HG03097 (cell line): ENCODE measurements at regions not wholly inside any gene's neighbourhood (a gene's known extent, or its start where the extent isn't known, plus 50 kb on each side); places are given as distances from the start of the nearest gene placed in this dataset.

Experiments used
- ATAC-seq: cut with Tn5 transposase; IDR thresholded peaks from one replicate; pipeline ENCODE4 v1.9.1; 2021; ENCODE audit not compliant: unreplicated experiment, low FRiP score

DNA sequence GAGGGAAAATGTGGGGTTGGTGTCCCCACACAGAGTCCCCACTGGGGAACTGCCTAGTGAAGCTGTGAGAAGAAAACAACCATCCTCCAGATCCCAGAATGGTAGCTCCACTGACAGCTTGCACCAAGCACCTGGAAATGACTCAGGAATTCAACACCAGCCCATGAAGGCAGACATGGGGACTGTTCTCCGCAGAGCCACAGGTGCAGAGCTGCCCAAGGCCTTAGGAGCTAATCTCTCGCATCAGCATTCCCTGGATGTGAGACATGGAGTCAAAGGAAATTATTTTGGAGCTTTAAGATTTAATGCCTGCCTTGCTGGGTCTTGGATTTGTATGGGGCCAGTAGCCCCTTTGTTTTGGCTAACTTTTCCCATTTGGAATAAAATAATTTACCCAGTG lies 367.9 kb downstream of the FAM133A start:
- no peak for ATAC-seq

DNA sequence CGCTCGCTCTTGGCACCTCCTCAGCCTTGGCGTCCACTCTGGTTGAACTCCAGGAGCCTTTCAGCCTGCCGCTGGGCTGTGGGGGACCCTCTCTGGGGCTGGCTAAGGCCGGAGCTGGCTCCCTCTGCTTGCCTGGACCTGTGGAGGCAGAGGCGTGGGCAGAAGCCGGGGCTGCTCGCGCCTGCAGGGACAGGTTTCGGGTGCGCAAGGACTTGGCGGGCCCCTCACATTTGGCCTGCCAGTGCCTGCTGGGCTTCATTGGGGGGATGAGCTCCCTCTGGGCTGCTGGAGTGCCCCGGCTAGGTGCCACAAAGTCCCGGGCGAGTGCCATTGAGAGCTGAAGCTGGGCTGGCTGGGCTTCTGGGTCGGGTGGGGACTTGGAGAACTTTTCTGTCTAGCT lies 371.7 kb downstream of the FAM133A start:
- no peak for ATAC-seq

DNA sequence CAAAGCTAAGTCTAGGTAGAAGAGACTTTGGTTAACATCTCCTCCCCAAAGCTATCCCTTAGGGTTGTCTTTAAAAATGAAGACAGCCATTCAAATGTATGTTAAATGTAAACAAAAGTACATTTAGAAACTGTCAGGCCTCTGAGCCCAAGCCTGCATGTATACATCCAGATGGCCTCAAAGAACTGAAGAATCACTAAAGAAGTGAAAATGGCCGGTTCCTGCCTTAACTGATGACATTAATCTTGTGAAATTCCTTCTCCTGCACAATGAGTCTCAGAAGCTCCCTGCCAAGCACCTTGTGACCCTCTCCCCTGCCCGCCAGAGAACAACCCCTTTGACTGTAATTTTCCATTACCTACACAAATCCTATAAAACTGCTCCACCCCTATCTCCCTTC lies 377.9 kb downstream of the FAM133A start:
- ATAC-seq = no peak

DNA sequence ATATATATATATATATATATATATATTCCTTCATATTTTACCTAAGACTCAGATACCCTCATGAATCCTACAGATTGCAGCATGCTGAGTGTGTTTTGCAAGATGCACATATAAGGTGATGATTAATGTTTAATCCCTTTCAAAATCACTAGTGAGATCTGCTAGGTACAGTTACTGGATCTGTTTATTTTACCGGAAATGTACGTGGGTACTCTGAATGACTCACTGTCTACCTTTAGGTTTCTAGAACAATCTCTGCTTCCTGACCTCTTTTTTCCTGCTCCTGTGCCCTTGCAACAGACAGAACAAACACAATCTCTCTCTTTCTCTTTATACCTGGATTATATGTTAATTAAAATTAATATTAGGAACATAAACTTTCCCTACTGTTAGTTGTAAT lies 379.6 kb downstream of the FAM133A start:
- ATAC-seq = no peak

DNA sequence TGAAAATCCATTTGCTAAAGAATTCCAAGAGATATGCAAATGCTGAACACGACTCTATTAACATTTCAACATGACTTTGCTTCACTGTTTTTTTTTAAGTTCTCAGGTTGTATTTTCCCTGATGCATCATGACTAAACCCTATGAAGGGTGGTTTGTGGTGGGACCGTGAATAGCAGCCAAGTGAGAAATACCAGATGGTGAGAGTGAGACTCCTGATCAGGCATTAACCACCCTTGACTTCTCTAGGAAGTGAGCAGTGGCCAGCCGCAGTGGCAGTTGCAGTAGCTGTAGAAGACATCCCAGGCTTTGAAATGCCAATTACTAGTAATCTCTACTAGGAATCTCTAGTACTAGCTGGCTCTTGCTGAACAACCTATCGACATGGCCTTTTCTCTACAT lies 383.4 kb downstream of the FAM133A start:
- no peak for ATAC-seq

DNA sequence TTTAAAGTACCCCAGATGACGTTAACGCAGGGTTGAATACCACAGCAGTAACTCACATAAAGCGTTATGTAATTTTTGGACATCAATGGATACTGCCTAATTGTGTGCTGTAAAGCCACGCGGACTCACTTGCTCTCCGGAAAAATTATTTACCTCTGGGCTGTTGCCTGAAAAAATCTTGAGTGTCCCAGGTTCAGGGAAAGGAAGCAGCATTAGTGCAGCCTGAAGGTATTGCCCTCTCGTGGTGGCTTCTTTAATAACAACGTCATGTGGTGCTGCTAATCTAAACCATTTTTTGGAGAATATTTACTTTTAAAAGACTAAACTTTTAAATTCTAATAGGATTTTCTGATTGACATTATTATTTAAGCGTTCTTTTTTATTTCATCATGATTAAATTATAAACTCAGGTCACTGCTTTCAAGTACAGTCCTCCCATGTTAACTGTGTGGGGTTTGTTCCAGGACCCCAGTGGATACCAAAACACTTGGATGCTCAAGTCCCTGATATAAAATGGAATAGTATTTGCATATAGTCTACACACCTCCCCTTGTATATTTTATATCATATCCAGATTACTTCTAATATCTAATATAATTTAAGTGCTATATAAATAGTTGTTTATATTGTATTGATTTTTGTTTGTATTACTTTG lies 384.8 kb downstream of the FAM133A start:
- ATAC-seq = no peak

DNA sequence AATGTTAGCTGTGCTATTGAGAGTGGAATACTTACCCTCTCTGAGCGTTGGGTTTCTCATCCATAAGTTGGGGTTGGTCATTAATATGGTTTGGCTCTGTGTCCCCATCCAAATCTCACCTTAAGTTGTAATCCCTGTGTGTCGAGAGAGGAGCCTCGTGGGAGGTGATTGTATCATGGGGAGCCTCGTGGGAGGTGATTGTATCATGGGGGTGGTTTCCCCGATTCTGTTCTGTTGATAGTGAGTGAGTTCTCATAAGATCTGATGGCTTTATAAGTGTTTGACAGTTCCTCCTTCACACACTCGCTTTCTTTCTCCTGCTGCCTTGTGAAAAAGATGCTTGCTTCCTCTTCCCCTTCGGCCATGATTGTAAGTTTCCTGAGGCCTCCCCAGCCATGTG lies 391.1 kb downstream of the FAM133A start:
- ATAC-seq = no peak

DNA sequence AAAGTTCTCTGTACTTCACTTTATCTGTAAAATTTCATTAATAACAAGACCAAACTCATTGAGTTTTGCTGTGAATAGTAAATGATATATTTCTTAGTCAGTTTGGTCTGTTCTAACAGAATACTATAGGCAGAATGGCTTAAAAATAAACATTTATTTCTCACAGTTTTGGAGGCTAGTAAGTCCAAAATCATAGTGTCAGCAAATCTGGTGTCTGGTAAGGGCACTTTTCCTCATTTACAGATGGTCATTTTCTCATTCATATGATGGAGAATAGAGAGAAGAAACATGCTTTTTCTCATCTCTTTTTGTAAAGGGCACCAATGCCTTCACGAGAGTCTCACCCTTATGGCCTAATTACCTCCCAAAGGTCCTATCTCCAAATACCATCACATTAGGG lies 415.1 kb downstream of the FAM133A start:
- no peak for ATAC-seq

DNA sequence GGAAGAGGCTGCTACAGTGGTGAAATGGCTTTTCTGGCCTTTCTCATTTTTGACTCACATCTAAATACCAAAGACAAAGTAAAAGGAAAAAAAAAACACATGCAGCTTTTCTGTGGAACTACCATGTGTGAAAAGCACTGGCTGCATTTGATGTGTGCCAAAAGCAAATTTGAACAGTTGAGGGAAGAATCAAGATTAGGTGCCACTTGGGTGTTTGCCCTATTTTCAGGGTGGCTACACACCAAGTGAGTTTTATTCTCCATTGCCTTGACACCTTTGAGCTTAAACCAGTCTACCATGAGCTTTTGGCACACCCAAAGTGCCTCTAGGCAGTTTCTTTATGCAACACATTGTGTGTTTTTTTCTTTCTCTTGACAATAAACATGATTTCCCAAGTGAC lies 423.9 kb downstream of the FAM133A start:
- ATAC-seq = no peak

DNA sequence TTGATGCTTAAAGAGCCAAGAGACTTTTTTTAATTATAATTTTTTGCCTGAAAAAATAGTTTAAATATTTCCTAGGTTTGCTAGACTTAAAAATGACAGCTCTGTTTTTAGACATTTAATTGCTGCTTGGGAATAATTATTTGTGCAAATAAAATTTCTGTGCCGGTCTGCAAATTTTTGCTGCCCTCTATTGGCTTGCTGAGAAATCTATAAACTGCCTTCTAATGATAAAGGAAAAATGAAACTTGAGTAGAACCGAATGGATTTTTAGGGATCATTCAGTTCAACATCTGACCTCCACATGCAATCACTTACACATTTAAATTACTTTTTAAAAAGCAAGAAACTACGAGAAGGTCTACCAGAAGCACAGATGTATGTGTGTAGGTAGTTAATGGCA lies 434.0 kb downstream of the FAM133A start:
- ATAC-seq = no peak

DNA sequence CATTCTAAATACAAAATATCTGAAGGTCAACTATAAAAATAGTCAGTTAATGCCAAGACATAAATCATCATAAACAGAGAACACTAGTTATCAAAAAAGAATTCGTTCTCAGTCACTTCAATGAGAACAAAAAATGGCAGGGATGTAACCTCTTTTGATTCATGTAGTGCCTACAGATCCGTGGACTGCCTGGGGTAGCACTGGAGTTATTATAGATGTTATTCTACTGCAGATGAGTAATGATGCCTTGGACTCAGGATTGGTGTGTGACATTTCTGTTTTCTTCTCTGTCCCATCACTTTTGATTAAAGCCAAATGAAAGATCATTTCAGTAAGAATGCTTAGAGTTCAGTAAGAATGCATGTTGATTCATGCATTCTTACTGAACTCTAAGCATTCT lies 440.4 kb downstream of the FAM133A start:
- no peak for ATAC-seq

DNA sequence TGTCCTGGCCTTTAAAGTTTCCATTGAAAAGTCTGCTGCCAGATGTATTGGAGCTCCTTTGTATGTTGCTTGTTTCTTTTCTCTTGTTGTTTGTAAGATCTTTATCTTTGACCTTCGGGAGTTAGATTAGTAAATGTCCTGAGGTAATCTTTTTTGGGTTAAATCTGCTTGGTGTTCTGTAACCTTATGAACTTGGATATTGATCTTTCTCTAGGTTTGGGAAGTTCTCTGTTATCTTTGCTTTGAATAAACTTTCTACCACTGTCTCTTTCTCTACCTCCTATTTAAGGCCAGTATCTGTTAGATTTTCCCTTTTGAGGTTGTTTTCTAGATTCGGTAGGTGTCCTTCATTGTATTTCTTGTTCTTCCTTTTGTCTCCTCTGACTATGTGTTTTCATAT lies 447.8 kb downstream of the FAM133A start:
- ATAC-seq = no peak

DNA sequence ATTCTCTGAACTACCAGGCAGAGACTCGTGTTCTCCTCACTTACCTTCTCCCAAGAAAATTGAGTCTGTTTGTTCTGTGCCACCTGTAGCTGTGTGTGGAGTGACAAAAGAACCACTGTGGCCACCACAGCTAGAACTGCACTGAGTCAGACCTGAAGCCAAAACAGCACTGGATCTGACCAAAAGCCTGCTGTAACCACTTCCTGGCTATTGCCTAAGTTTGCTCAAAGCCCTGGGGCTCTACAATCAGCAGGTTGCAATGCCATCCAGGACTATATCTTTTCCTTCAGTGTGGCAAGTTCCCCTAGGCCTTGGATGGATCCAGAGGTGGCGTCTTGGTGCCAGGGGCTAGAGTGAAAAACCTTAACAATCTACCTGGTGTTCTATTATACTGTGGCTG lies 449.1 kb downstream of the FAM133A start:
- ATAC-seq = no peak

DNA sequence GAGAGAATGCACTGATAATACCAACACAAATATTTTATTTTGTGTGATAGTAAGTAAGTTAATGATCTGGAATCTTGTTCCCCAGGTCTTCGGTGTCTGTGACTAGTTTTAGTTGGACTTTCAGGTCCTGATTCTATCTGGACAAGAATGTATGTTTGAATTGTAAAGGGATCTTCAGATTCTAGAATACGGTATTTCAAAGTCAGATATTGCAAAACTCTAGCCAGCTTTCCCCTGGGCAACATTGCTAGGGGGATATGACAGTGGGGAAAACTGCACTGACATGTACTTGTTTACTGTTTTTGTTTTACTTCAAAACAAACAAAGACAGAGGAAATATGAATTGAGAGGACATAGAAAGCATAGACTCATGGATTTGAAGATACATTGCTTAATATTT lies 489.0 kb downstream of the FAM133A start:
- ATAC-seq = no peak

DNA sequence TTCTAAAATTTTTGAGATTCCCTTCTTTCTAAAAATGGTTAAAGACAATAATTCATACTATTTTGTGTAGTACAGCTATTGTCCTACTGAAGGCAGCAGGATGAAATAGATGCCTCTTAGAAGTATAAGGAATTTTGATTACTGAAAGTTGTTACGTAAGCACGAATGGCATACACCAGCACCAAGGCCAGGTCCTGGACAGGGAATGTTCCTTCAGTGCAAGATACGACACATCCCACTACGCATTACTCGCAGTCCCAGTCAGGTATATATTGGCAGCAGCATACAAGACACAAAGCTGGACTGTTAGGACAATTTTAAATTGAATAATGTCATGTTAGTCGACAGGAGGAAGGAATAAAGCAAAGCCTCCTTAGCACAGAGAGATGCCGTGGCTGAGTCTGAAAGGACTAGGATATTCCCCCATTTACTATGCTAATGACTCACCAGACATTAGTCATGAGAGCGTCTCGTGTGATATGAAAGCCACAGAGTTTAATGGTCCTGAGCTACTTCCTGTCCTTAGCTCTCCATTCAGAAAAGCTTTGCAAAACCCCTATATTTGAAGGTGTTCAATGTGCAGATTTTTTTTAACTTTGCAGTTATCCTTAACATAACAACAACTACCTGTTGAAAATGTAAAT lies 504.3 kb downstream of the FAM133A start:
- ATAC-seq = no peak

DNA sequence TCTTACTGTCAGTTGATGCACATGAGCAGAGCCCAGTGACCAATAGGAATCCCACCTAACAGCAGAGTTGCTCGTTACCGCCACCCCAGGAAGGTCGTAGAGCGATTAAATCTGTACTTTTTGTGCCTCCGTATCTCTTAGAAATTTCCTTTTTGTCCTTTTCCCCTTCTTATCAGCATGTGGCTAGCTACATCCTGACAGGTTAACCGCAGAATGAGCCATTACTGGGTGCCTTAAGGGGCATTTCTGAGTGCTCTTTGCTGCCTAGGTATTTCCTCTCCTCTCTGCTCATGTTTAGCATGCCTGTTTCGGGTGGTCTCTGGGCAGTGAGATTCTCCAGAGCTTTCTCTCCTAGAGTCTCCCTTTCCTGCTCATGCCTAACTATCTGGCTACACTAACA lies 530.5 kb downstream of the FAM133A start:
- ATAC-seq = no peak

DNA sequence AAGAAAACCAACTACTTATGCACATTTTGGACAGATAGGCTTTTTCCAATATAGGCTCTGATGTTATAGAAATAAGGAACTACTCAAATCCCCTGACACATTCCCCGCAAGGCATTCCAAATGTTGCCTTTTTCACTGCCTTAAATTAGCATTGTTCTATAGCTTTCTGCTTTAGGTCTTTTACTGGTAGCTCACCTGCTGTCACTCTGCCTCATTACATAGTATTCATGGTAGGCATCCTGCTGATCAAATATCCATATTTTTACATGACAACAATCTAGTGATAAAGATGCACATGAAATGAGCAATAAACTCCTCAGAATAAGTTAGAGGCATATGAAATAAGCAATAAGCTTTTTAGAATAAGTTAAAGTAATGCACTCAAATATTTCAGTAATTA lies 542.7 kb downstream of the FAM133A start:
- ATAC-seq = no peak

DNA sequence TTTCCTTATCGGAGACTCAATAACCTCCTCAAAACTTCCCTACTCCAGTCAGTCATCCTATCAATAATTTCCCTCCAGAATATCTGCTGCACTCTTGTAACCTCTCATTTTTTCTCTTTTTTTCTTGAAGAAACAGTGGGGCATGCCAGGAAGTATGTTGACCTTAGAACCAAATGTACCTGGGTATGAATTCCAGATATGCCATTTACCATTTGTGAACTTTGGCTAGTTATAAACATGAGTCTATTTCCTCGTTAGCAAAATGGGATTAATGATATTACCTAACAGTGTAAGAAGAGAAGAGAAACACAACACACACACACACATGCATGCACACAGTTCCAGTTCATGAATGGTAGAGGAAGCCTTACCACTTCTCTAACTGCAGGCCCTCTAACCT lies 578.2 kb downstream of the FAM133A start:
- ATAC-seq = no peak

DNA sequence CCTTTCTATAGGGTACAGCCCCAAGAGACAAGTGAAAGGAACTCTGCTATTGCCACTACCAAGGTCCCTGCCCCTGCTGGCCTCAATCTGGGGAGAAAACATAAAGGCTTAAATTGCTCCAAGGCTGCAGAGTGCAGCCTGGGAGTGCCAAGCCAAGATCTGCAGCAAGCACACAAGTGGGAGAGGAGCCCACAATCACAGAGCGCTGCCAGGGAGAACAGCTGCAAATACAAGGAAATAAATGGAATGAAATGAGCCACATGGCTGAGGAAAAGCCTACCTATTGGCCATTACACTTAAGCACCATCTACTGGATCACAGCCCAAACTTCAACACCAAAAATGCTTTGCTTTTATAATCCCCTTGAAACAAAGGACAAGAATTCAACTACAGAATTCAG lies 582.4 kb downstream of the FAM133A start:
- no peak for ATAC-seq

DNA sequence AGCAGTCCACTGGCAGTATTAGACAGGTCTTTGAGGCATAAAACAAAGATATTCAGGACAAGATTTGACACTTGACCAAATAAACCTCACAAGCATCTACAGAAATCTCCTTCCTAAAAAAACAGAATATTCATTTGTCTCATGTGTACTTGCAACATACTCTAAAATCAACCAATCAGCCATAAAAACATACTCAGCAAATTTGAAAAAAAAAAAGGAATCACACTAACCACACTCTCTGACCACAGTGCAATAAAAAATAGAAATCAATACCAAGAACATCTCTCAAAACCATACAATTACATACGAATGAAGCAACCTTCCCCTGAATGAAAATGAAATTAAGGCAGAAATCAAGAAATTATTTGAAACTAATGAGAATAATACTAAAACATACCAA lies 591.3 kb downstream of the FAM133A start:
- ATAC-seq = no peak

DNA sequence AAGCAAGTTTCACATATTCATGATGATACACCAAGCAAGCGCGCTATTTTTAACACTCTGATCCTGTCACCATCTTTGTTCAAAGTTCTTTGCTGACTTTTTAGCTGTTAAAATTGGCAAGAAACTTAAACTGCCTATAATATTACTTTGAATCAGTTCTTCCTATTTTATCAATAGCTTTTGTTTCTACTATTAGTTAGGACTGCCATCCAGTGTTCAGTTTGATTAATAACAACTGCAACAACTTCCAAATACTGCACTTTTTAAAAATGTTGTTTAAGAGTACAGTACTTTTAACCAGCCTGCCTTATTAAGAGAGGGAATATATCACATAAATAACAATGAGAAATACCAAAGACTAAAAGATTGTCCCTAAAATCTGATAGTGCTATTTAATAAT lies 614.3 kb downstream of the FAM133A start:
- ATAC-seq = no peak

DNA sequence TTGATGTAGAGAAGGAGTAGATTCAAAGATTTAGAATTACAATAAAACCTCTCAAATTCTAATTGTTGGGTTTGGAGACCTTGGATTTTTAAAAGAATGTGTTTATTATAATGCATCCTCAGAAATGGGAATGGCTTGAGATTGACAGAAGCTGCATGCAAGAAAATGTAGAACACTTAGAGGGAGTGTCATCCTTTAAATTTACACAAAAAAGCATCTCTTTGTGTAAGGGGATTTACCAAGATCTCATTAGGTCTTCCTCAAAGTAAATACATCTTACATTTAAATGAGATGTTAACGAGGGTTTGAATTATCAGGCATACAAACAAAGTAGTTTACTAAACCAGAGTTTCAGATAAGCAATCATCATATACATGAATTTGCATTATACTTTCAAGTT lies 615.0 kb downstream of the FAM133A start:
- no peak for ATAC-seq

DNA sequence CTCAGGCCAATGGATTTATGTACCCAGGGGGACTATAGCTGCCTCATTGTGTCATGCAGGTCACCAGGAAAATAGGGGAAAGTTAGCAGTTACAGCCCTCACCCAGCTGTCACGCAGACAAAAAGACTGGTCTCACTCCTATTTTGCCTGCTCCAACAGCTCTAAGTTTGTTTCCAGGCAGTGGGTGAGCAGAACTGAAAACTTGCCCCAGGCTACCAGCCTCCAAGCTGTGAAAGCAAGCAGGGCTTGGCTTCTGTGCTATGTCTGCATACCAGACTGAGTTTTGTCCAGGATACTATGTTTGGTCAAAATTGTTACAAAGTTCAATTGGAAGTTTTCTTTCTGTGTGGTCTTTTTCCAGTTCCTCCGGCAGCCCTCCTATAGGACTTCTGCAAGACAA lies 628.4 kb downstream of the FAM133A start:
- no peak for ATAC-seq
